Glutamatergic neuron (in vitro differentiated cells): ENCODE measurements at regions not wholly inside any gene's neighbourhood (a gene's known extent, or its start where the extent isn't known, plus 50 kb on each side); places are given as distances from the start of the nearest gene placed in this dataset.
A peak's percentile ranks its signal among the peaks of the same experiment; 100 is the strongest.

ENCODE experiments used
- DNase-seq: peaks from one replicate; pipeline ENCODE4 v3.0.0; 2022
- H3K27ac Mint-ChIP-seq: one replicate; pipeline ENCODE4 v1.8.0; 2020; ENCODE audit warnings: mild to moderate bottlenecking, mixed read lengths, inconsistent platforms; ENCODE audit not compliant: unreplicated experiment
- H3K27me3 Mint-ChIP-seq: one replicate; pipeline ENCODE4 v1.8.0; 2020; ENCODE audit warnings: mild to moderate bottlenecking, moderate library complexity, mixed read lengths, inconsistent platforms; ENCODE audit not compliant: unreplicated experiment
- H3K36me3 Mint-ChIP-seq: one replicate; pipeline ENCODE4 v1.8.0; 2020; ENCODE audit warnings: mild to moderate bottlenecking, mixed read lengths, inconsistent platforms; ENCODE audit not compliant: unreplicated experiment
- H3K4me1 Mint-ChIP-seq: one replicate; pipeline ENCODE4 v1.8.0; 2020; ENCODE audit warnings: mild to moderate bottlenecking, low read depth, mixed read lengths, inconsistent platforms; ENCODE audit not compliant: unreplicated experiment
- H3K4me3 Mint-ChIP-seq: one replicate; pipeline ENCODE4 v1.8.0; 2020; ENCODE audit warnings: mild to moderate bottlenecking, mixed read lengths, inconsistent platforms; ENCODE audit not compliant: unreplicated experiment
- H3K9me3 Mint-ChIP-seq: one replicate; pipeline ENCODE4 v1.8.0; 2020; ENCODE audit warnings: mild to moderate bottlenecking, moderate library complexity, mixed read lengths, inconsistent platforms; ENCODE audit not compliant: unreplicated experiment
- CTCF ChIP-seq: fragments of 200-600 bp; sonication (generic); IDR thresholded peaks from one replicate; pipeline ENCODE4 v1.5.0; 2021; ENCODE audit not compliant: partially characterized antibody, unreplicated experiment

GRCh38 chrX:92232182-92232581, 453.0 kb downstream of the PCDH11X start:
- TF ChIP-seq CTCF = peak; percentile 42

GRCh38 chrX:92241249-92241648, 462.1 kb downstream of the PCDH11X start:
- H3K9me3 Mint-ChIP-seq = peaks cover 2% of the 10 kb centered on the region
- no peak for DNase-seq
- no peaks in the 10 kb centered on the region for H3K4me1 Mint-ChIP-seq
- no peaks in the 10 kb centered on the region for H3K27me3 Mint-ChIP-seq
- H3K4me3 Mint-ChIP-seq = no peak overlapping the region
- no peak overlapping the region for H3K27ac Mint-ChIP-seq
- no peak for TF ChIP-seq CTCF
- no peaks in the 10 kb centered on the region for H3K36me3 Mint-ChIP-seq

More at GRCh38 chrX:92232182-92232581, 453.0 kb downstream of the PCDH11X start:
- no peak overlapping the region for H3K4me3 Mint-ChIP-seq
- H3K9me3 Mint-ChIP-seq = no peaks in the 10 kb centered on the region
- DNase-seq = no peak
- no peaks in the 10 kb centered on the region for H3K4me1 Mint-ChIP-seq
- no peaks in the 10 kb centered on the region for H3K36me3 Mint-ChIP-seq
- H3K27ac Mint-ChIP-seq = no peak overlapping the region
- H3K27me3 Mint-ChIP-seq = no peaks in the 10 kb centered on the region

- H3K27me3 Mint-ChIP-seq = no peaks in the 10 kb centered on the region
- H3K4me3 Mint-ChIP-seq = no peak overlapping the region
- TF ChIP-seq CTCF = no peak
- H3K27ac Mint-ChIP-seq = no peak overlapping the region
- H3K36me3 Mint-ChIP-seq = no peaks in the 10 kb centered on the region
- H3K4me1 Mint-ChIP-seq = no peaks in the 10 kb centered on the region
- H3K9me3 Mint-ChIP-seq = peaks cover under 1% of the 10 kb centered on the region
- no peak for DNase-seq
These were observed 467.9 kb downstream of the PCDH11X start for GRCh38 chrX:92247076-92247475.

GRCh38 chrX:92249125-92249524, 469.9 kb downstream of the PCDH11X start:
- no peak for DNase-seq
- no peaks in the 10 kb centered on the region for H3K27me3 Mint-ChIP-seq
- H3K9me3 Mint-ChIP-seq = no peaks in the 10 kb centered on the region
- no peak for TF ChIP-seq CTCF
- no peak overlapping the region for H3K4me3 Mint-ChIP-seq
- no peaks in the 10 kb centered on the region for H3K4me1 Mint-ChIP-seq
- H3K27ac Mint-ChIP-seq = no peak overlapping the region
- no peaks in the 10 kb centered on the region for H3K36me3 Mint-ChIP-seq

- H3K36me3 Mint-ChIP-seq = peaks cover 17% of the 10 kb centered on the region
- no peak overlapping the region for H3K27ac Mint-ChIP-seq
- no peak for DNase-seq
- no peak for TF ChIP-seq CTCF
- H3K9me3 Mint-ChIP-seq = peaks cover 2% of the 10 kb centered on the region
- no peak overlapping the region for H3K4me3 Mint-ChIP-seq
- H3K27me3 Mint-ChIP-seq = no peaks in the 10 kb centered on the region
- H3K4me1 Mint-ChIP-seq = no peaks in the 10 kb centered on the region
These were observed 480.9 kb downstream of the PCDH11X start for GRCh38 chrX:92260102-92260501.
